AG09309 (cell line): ENCODE measurements at regions not wholly inside any gene's neighbourhood (a gene's known extent, or its start where the extent isn't known, plus 50 kb on each side); places are given as distances from the start of the nearest gene placed in this dataset.
"Not testable (repeated sequence)": the region's sequence is repeated elsewhere in the genome, so short reads cannot be mapped to it uniquely, and the experiment has no call there.

Experiments
- DNase-seq: peaks from one replicate; pipeline ENCODE4 v3.0.0-alpha.2; 2010; ENCODE audit warnings: low read depth
- H3K4me3 ChIP-seq: 2 replicates; pipeline ENCODE4 v1.5.1; 2011; ENCODE audit warnings: mild to moderate bottlenecking, low read depth, low read length, moderate library complexity; ENCODE audit not compliant: control insufficient read depth
- TF ChIP-seq, protein P1 (sequence below): IDR thresholded peaks from 2 replicates; pipeline ENCODE4 v1.5.1; 2011; ENCODE audit warnings: mild to moderate bottlenecking, low read depth, low read length, inconsistent platforms; ENCODE audit not compliant: insufficient read depth, control insufficient read depth; ENCODE audit errors: missing control alignments

DNA sequence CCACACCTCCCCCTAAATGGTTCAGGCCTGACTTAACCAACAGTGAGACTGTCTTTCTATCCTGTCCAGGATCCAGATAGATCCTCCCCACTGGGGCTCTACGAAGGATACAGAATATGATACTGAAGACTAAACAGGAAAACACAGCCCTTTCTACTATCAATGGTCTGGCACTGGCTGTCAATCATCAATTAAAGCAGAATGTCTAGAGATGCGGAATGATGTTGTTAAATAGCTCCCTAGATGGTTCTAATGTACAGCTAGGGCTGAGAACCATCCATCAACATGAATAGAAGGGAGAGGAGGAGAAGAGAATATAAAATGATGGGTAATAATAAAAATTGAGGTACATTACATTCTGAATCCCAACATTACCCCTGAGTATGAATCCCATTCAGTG lies 314.3 kb upstream of the CELF2 start:
- TF ChIP-seq, protein P1, sequence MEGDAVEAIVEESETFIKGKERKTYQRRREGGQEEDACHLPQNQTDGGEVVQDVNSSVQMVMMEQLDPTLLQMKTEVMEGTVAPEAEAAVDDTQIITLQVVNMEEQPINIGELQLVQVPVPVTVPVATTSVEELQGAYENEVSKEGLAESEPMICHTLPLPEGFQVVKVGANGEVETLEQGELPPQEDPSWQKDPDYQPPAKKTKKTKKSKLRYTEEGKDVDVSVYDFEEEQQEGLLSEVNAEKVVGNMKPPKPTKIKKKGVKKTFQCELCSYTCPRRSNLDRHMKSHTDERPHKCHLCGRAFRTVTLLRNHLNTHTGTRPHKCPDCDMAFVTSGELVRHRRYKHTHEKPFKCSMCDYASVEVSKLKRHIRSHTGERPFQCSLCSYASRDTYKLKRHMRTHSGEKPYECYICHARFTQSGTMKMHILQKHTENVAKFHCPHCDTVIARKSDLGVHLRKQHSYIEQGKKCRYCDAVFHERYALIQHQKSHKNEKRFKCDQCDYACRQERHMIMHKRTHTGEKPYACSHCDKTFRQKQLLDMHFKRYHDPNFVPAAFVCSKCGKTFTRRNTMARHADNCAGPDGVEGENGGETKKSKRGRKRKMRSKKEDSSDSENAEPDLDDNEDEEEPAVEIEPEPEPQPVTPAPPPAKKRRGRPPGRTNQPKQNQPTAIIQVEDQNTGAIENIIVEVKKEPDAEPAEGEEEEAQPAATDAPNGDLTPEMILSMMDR = no peak
- no peak overlapping the region for H3K4me3 ChIP-seq

DNA sequence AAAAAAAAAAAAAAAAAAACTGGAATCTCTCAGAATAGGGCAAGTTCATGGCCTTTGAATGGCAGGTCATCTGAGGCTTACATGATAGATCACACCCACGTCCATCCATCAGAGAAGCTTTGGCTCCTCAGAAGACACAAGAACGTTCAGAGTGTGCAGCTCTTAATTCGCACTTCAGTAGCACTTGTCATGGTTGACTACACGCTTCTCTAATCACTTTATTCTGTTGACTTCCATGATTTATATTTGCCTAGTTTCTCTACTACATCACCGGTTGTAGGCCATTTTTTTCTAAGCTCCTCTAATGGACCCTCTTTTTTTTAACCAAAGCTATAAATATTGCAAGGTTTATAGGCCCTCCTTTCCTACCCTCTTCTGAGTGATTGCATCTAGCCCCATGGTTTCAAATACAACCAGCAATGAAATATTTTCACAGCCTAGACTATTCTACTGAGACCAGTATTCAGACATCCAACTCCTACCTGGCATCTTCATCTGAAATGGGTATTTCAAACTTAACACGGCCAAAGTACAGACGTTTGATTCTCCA lies 305.4 kb upstream of the CELF2 start:
- DNase-seq = no peak
- H3K4me3 ChIP-seq = no peak overlapping the region
- TF ChIP-seq, protein P1 = no peak

More for the DNA sequence above, 314.3 kb upstream of the CELF2 start:
- DNase-seq = no peak

DNA sequence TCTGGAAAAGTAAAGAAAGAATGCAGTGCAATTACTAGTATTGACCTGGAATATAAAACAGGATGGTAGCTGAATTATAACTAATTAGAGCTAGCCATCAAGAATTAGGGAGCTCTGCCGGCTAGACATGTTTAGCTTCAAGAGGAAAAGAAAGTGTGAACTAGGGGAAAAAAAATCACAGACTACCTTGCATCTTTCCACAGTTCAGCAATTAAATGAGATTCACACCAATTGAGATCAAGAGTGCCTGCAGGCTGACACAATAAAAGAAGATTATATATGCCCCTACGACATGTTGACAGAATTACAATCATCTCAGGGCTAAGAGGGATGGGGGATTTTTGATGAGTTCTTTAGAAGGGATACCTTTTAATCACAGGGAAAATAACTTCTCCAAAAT lies 303.3 kb upstream of the CELF2 start:
- DNase-seq = no peak
- TF ChIP-seq, protein P1 = no peak
- H3K4me3 ChIP-seq = no peak overlapping the region

DNA sequence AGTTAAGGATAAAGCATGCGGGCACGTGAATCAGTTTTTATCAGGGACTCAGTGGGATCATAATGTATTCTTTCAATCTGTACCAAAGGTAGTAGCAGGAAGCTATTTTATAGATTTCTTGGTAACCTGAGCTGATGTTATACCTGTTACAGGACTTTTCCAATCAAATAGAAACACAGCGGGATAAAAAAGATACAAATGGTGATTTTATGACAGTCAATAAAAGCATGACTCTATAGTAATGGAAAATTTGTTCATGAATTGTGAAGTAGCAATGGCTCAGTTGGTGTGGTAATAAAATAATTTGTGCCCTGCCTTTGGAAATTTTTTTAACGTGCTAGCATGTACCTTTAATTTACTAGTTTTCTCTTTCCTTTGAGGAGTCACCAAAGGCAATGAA lies 300.7 kb upstream of the CELF2 start:
- no peak overlapping the region for H3K4me3 ChIP-seq
- no peak for DNase-seq

DNA sequence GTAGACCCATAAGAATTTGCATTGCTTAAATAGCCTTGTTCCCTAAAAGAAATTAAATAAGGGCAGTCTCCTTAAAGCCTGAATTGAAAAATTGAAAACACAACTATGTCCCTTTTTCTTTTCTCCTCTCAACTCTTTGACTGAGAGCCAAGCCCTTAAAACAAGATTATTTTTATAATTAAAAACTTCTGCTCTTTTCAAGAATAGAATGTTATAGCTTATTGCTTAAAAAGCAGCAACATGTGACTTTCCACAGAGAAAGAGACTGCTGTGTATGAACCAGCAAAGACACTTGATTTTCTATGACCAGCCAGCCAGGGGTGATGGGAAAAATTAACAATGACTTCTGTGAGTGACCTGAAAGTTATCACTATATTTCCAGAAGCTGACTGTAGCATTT lies 295.2 kb upstream of the CELF2 start:
- TF ChIP-seq, protein P1 = no peak
- H3K4me3 ChIP-seq = no peak overlapping the region
- DNase-seq = peak; percentile 0

More for the DNA sequence above, 300.7 kb upstream of the CELF2 start:
- TF ChIP-seq, protein P1 = no peak

DNA sequence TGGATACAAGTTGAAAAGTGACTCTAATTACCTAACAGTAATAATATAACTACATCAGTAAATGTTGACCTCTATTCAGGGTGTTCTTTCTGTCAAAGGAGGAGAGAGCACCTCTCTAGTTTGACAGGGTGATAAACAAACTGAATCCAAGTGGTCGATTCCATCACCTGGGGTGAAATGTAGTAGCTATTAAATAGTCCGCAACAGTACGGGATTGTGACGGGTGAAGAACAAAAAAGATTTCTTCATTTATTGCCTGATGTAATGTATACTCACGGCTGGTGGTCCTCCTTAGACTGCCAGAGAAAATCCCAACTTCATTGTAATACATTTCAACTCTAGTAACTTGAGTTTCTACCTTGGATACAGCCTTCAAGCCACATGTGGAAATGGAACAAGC lies 292.5 kb upstream of the CELF2 start:
- TF ChIP-seq, protein P1 = no peak
- no peak overlapping the region for H3K4me3 ChIP-seq
- no peak for DNase-seq

DNA sequence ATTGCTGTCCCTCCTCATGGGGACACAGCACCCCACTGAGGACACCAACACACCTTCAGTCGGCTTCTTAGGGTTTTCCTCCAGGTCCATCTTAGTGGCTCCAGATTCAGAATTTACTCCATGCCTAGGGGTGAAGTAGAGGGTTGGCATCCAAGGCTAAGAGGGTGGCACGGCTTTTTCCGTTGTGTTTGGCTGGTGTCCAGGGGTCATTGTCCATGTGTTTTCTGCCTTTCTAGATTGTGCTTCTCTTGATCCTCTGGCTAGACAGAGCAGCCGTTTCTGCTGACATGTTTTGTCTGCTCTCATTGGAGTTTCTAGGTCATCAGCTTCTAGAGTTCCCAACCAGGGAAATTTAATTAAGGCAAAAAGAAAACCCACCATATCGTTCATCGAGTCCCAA lies 291.6 kb upstream of the CELF2 start:
- DNase-seq = no peak
- H3K4me3 ChIP-seq = no peak overlapping the region
- TF ChIP-seq, protein P1 = no peak

DNA sequence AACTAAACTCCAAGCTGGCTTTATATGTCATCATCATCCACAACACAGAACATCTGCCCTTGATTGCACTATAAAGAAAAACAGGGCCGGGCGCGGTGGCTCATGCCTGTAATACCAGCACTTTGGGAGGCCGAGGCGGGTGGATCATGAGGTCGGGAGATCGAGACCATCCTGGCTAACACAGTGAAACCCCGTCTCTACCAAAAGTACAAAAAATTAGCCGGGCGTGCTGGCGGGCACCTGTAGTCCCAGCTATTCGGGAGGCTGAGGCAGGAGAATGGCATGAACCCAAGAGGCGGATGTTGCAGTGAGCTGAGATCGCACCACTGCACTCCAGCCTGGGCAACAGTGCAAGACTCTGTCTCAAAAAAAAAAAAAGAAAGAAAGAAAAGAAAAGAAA lies 290.3 kb upstream of the CELF2 start:
- H3K4me3 ChIP-seq, DNase-seq: not testable (repeated sequence)
